Breast epithelium (tissue), 4 donors: ENCODE measurements at regions not wholly inside any gene's neighbourhood (a gene's known extent, or its start where the extent isn't known, plus 50 kb on each side); places are given as distances from the start of the nearest gene placed in this dataset.

Source experiments
- DNase-seq, 2 donors: peaks; one replicate each; pipeline ENCODE4 v3.0.0-alpha.2; 2019; ENCODE audit warnings: low spot score in 2 of 2
- H3K27ac ChIP-seq, 2 donors: fragments of 200-600 bp; sonication (generic) in 1 of 2; one replicate each; pipeline ENCODE4 v1.5.1; 2016 to 2019; ENCODE audit warnings: mild to moderate bottlenecking in 1 of 2
- H3K27me3 ChIP-seq, 2 donors: fragments of 200-600 bp; sonication (generic) in 1 of 2; one replicate each; pipeline versions ENCODE4 v1.5.1 to v1.6.0; 2017 to 2019; ENCODE audit warnings: control low read depth in 1 of 2, mild to moderate bottlenecking in 1 of 2
- H3K36me3 ChIP-seq: fragments of 200-600 bp; one replicate; pipeline ENCODE4 v1.5.1; 2019
- H3K4me1 ChIP-seq, 2 donors: fragments of 200-600 bp; sonication (generic); one replicate each; pipeline ENCODE4 v1.5.1; 2016 to 2019; ENCODE audit warnings: control low read depth in 1 of 2
- H3K4me3 ChIP-seq, 3 donors: fragments of 200-600 bp; sonication (generic); 1 replicate in 2 of 3; 2 replicates in 1 of 3; pipeline ENCODE4 v1.5.1; 2016 to 2019; ENCODE audit warnings: mild to moderate bottlenecking in 3 of 3, moderate library complexity in 2 of 3
- H3K9me3 ChIP-seq, 2 donors: fragments of 200-600 bp; sonication (generic) in 1 of 2; one replicate each; pipeline ENCODE4 v1.5.1; 2016 to 2019; ENCODE audit warnings: control low read depth in 1 of 2
- POLR2A ChIP-seq: fragments of 450-650 bp; IDR thresholded peaks from one replicate; pipeline ENCODE4 v1.6.1; 2016; ENCODE audit warnings: antibody characterized with exemption, mild to moderate bottlenecking, moderate library complexity
- POLR2AphosphoS5 ChIP-seq, 3 donors: sonication (generic); formaldehyde crosslinking; IDR thresholded peaks; one replicate each; pipeline ENCODE4 v1.6.1; 2017; ENCODE audit warnings: antibody characterized with exemption in 3 of 3
- intact Hi-C: fragments of 100-400 bp; cut with DNase I; formaldehyde crosslinking; loops from one replicate; pipeline ENCODE4 v1.15.1; 2023; ENCODE audit warnings: low total_unique reads
- TF ChIP-seq, protein P1 (sequence below), 3 donors: fragments of 450-650 bp; IDR thresholded peaks; one replicate each; pipeline ENCODE4 v1.5.1; 2016 to 2017; ENCODE audit warnings: antibody characterized with exemption in 3 of 3, mild to moderate bottlenecking in 3 of 3, moderate library complexity in 3 of 3

DNA sequence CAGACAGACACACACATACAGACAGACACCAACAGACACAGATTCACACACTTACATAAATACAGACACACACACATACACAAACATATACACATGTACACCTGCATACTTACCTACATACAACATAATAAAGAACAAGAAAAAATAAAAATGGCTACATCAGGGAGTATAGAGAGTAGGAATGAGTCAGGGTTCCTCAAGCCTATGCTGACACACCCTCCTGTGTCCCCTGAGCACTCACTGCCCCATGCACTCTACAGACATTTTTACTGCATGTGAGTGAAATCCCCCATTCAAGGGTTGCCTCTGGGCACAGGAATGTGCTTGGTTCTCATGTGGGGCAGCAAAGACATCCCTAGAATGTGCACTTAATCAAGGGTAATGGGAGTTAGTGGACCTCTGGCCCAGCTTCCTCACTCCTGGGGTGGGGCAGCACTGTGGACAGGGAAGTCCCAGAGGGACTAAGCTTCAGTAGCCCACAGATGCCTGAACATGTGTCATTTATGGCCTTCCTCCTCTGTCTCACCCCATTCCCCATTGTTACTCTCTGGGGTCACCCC is 185.9 kb upstream of the FOXA2 start:
- H3K27ac ChIP-seq = no peak overlapping the region
- H3K4me3 ChIP-seq = no peak overlapping the region
- TF ChIP-seq, protein P1, sequence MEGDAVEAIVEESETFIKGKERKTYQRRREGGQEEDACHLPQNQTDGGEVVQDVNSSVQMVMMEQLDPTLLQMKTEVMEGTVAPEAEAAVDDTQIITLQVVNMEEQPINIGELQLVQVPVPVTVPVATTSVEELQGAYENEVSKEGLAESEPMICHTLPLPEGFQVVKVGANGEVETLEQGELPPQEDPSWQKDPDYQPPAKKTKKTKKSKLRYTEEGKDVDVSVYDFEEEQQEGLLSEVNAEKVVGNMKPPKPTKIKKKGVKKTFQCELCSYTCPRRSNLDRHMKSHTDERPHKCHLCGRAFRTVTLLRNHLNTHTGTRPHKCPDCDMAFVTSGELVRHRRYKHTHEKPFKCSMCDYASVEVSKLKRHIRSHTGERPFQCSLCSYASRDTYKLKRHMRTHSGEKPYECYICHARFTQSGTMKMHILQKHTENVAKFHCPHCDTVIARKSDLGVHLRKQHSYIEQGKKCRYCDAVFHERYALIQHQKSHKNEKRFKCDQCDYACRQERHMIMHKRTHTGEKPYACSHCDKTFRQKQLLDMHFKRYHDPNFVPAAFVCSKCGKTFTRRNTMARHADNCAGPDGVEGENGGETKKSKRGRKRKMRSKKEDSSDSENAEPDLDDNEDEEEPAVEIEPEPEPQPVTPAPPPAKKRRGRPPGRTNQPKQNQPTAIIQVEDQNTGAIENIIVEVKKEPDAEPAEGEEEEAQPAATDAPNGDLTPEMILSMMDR (IDR thresholded peaks at IDR 0.05) = no peak
- TF ChIP-seq POLR2AphosphoS5 (IDR thresholded peaks at IDR 0.05) = no peak
- no peak for TF ChIP-seq POLR2A
- no peaks in the 10 kb centered on the region for H3K36me3 ChIP-seq
- intact Hi-C loops = no loop called here
- H3K27me3 ChIP-seq = no peaks in the 10 kb centered on the region
- DNase-seq = no peak
- H3K9me3 ChIP-seq = no peaks in the 10 kb centered on the region
- peaks cover 0 to 3% of the 10 kb centered on the region in 2 donors for H3K4me1 ChIP-seq

DNA sequence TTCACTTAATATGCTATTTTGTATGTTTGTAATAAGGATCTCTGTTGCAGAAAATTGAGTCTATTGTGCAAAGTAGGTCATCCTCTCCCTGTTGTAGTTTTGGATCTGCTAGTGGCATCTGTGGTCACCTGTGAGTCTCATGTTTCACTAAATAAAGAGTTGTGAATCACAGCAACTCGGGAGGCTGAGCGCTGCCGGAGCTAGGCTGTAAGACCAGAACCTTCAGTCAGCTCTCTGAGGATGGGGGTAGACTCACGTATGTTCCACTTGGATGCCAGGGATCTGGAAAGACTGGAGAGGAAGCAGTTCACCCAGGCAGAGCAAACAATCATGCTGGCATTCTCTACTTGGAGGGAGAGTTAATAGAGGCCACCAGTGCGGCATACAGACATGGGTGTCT is 187.3 kb upstream of the FOXA2 start:
- Histone ChIP-seq H3K9me3 (no peaks in the 10 kb centered on the region), H3K4me1 (peaks cover 0 to 3% of the 10 kb centered on the region in 2 donors), H3K4me3 (no peak overlapping the region), H3K27me3 (no peaks in the 10 kb centered on the region), H3K27ac (no peak overlapping the region), H3K36me3 (no peaks in the 10 kb centered on the region)
- intact Hi-C loops = no loop called here
- no peak for TF ChIP-seq POLR2AphosphoS5 (IDR thresholded peaks at IDR 0.05)
- no peak for TF ChIP-seq POLR2A
- TF ChIP-seq, protein P1 (IDR thresholded peaks at IDR 0.05) = no peak
- no peak for DNase-seq

DNA sequence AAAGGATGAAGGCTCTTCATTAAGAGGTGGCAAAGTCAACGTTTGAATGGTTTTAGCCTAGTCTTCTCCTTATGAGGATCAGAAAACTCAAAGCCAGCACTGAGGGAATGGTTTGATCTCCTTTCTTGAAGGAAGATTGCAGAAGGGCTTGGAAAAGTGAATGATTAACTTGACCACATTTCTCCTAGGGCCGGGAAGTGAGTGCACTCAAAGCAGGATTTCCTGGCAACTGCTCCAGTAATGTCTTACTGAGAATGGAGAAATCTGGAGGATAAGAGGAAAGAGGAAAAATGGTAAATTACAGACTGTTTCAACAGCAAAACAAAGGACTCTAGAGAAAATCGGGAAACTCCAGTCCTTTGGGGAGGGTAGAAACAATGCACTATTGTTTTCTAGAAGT is 189.0 kb upstream of the FOXA2 start:
- intact Hi-C loops = no loop called here
- Histone ChIP-seq H3K36me3 (no peaks in the 10 kb centered on the region), H3K4me3 (no peak overlapping the region), H3K27me3 (no peaks in the 10 kb centered on the region), H3K9me3 (no peaks in the 10 kb centered on the region), H3K27ac (no peak overlapping the region), H3K4me1 (peaks cover 0 to 3% of the 10 kb centered on the region in 2 donors)
- TF ChIP-seq POLR2A = no peak
- TF ChIP-seq, protein P1 (IDR thresholded peaks at IDR 0.05) = no peak
- TF ChIP-seq POLR2AphosphoS5 (IDR thresholded peaks at IDR 0.05) = no peak
- no peak for DNase-seq

DNA sequence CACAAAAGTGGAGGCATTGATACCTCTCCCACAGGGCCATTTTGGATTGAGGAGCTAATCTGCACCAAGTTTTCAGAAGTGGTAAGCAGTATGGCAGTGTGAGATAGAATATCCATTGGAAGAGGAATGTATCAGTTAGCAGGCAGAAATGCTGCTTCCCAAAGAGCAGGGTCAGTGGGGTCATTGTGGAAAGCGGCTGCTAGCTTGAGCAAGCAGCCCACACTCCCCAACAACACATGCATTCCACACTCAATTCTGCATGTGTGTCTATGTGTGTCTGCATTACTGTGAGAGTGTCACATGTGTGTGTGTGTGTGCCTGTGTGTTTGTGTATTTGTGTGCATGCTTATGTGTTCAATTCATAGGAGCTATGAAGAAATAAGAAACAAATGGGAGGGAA is 190.9 kb upstream of the FOXA2 start:
- intact Hi-C loops = no loop called here
- Histone ChIP-seq H3K9me3 (no peaks in the 10 kb centered on the region), H3K4me3 (no peak overlapping the region), H3K36me3 (no peaks in the 10 kb centered on the region), H3K27ac (no peak overlapping the region), H3K4me1 (no peaks in the 10 kb centered on the region), H3K27me3 (no peaks in the 10 kb centered on the region)
- DNase-seq = no peak
- no peak for TF ChIP-seq POLR2A
- TF ChIP-seq, protein P1 (IDR thresholded peaks at IDR 0.05) = no peak
- TF ChIP-seq POLR2AphosphoS5 (IDR thresholded peaks at IDR 0.05) = no peak

DNA sequence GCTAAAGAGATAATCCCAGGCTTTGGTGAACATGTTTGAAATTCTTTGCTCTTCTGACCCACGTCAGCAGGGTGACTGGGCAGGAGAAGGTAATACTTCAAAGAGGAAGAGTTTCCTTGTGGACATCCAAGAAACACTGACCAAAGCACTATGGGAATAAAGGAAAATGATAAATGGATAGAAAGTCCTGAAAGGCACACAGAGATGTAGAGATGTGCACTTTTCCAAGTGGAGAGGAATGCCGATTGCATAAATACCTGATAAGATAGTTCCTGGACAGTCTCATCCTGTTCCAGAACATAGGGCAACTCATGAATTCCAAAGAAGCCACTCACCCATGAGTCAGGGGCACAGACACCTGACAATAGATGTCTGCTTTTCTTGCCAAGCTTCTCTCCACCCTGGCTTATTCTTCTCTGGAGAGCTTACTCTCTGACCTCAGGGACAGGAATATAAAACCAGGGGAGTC is 191.3 kb upstream of the FOXA2 start:
- Histone ChIP-seq H3K9me3 (no peaks in the 10 kb centered on the region), H3K27ac (no peak overlapping the region), H3K4me3 (no peak overlapping the region), H3K4me1 (no peaks in the 10 kb centered on the region), H3K36me3 (no peaks in the 10 kb centered on the region), H3K27me3 (no peaks in the 10 kb centered on the region)
- intact Hi-C loops = no loop called here
- no peak for TF ChIP-seq POLR2A
- TF ChIP-seq POLR2AphosphoS5 (IDR thresholded peaks at IDR 0.05) = no peak
- TF ChIP-seq, protein P1 (IDR thresholded peaks at IDR 0.05) = no peak
- no peak for DNase-seq
